Epidermal melanocyte (primary cell): ENCODE measurements at regions not wholly inside any gene's neighbourhood (a gene's known extent, or its start where the extent isn't known, plus 50 kb on each side); places are given as distances from the start of the nearest gene placed in this dataset.
A peak's percentile ranks its signal among the peaks of the same experiment; 100 is the strongest.

Experiments
- DNase-seq: peaks from one replicate; pipeline ENCODE4 v3.0.0; 2011; ENCODE audit warnings: low spot score; ENCODE audit not compliant: insufficient read length

GRCh38 chr9:79007701-79008483, 563.9 kb upstream of the TLE4 start:
- no peak for DNase-seq

- no peak for DNase-seq
Observed at GRCh38 chr9:79008916-79009315, 562.8 kb upstream of the TLE4 start.

- DNase-seq: no peak
Observed at GRCh38 chr9:79011461-79011860, 560.3 kb upstream of the TLE4 start.

GRCh38 chr9:79012561-79012960, 559.2 kb upstream of the TLE4 start:
- no peak for DNase-seq

GRCh38 chr9:79013715-79014610, 557.8 kb upstream of the TLE4 start:
- no peak for DNase-seq

GRCh38 chr9:79014929-79015699, 556.7 kb upstream of the TLE4 start:
- no peak for DNase-seq

GRCh38 chr9:79015951-79016350, 555.8 kb upstream of the TLE4 start:
- DNase-seq: no peak

GRCh38 chr9:79020276-79020675, 551.5 kb upstream of the TLE4 start:
- no peak for DNase-seq

GRCh38 chr9:79021084-79021483, 550.7 kb upstream of the TLE4 start:
- DNase-seq: no peak

GRCh38 chr9:79023134-79023580, 548.6 kb upstream of the TLE4 start:
- DNase-seq: peak; percentile 43

GRCh38 chr9:79026316-79026715, 545.4 kb upstream of the TLE4 start:
- no peak for DNase-seq

GRCh38 chr9:79028101-79028500, 543.7 kb upstream of the TLE4 start:
- no peak for DNase-seq

GRCh38 chr9:79034583-79034982, 537.2 kb upstream of the TLE4 start:
- DNase-seq: no peak

GRCh38 chr9:79037338-79037737, 534.4 kb upstream of the TLE4 start:
- DNase-seq: no peak

- no peak for DNase-seq
Observed at GRCh38 chr9:79040671-79041070, 531.1 kb upstream of the TLE4 start.

GRCh38 chr9:79041266-79041665, 530.5 kb upstream of the TLE4 start:
- DNase-seq: no peak

GRCh38 chr9:79043916-79044315, 527.8 kb upstream of the TLE4 start:
- no peak for DNase-seq

GRCh38 chr9:79046401-79046800, 525.4 kb upstream of the TLE4 start:
- DNase-seq: no peak

- DNase-seq: no peak
Observed at GRCh38 chr9:79049371-79049770, 522.4 kb upstream of the TLE4 start.

- no peak for DNase-seq
Observed at GRCh38 chr9:79053598-79053997, 518.2 kb upstream of the TLE4 start.

GRCh38 chr9:79054500-79054899, 517.3 kb upstream of the TLE4 start:
- no peak for DNase-seq

GRCh38 chr9:79056041-79056440, 515.7 kb upstream of the TLE4 start:
- no peak for DNase-seq
